ENCODE measurements at regions not wholly inside any gene's neighbourhood (a gene's known extent, or its start where the extent isn't known, plus 50 kb on each side); places are given as distances from the start of the nearest gene placed in this dataset.

- no peak overlapping the region for H3K4me3 ChIP-seq
- DNase-seq: no peak
- H3K4me1 ChIP-seq: no peaks in the 10 kb centered on the region
- H3K36me3 ChIP-seq: no peaks in the 10 kb centered on the region
- no peaks in the 10 kb centered on the region for H3K27me3 ChIP-seq
- H3K9me3 ChIP-seq: no peaks in the 10 kb centered on the region
- H3K27ac ChIP-seq: no peak overlapping the region
- TF ChIP-seq POLR2A (IDR thresholded peaks at IDR 0.05) (no peak), CTCF (IDR thresholded peaks at IDR 0.05) (no peak)
Observed at GRCh38 chr11:41954034-41954433, 494.6 kb upstream of the LRRC4C start.

GRCh38 chr11:41955066-41955465 lies 495.6 kb upstream of the LRRC4C start:
- H3K27me3 ChIP-seq: no peaks in the 10 kb centered on the region

GRCh38 chr11:41955635-41956400 lies 496.4 kb upstream of the LRRC4C start:
- no peaks in the 10 kb centered on the region for H3K36me3 ChIP-seq
- no peak overlapping the region for H3K27ac ChIP-seq
- H3K9me3 ChIP-seq: no peaks in the 10 kb centered on the region
- no peak overlapping the region for H3K4me3 ChIP-seq
- DNase-seq: no peak
- H3K27me3 ChIP-seq: no peaks in the 10 kb centered on the region
- H3K4me1 ChIP-seq: no peaks in the 10 kb centered on the region
- no peak for TF ChIP-seq CTCF (IDR thresholded peaks at IDR 0.05)
- no peak for TF ChIP-seq POLR2A (IDR thresholded peaks at IDR 0.05)

More at GRCh38 chr11:41955066-41955465, 495.6 kb upstream of the LRRC4C start:
- no peaks in the 10 kb centered on the region for H3K36me3 ChIP-seq
- TF ChIP-seq CTCF (IDR thresholded peaks at IDR 0.05) (no peak), POLR2A (IDR thresholded peaks at IDR 0.05) (no peak)
- no peaks in the 10 kb centered on the region for H3K4me1 ChIP-seq
- H3K27ac ChIP-seq: no peak overlapping the region
- H3K4me3 ChIP-seq: no peak overlapping the region
- DNase-seq: no peak
- H3K9me3 ChIP-seq: no peaks in the 10 kb centered on the region

- H3K4me1 ChIP-seq: no peaks in the 10 kb centered on the region
- DNase-seq: no peak
- H3K27me3 ChIP-seq: no peaks in the 10 kb centered on the region
- no peak for TF ChIP-seq CTCF (IDR thresholded peaks at IDR 0.05)
- no peak overlapping the region for H3K27ac ChIP-seq
- H3K9me3 ChIP-seq: no peaks in the 10 kb centered on the region
- H3K4me3 ChIP-seq: no peak overlapping the region
- no peaks in the 10 kb centered on the region for H3K36me3 ChIP-seq
Observed at GRCh38 chr11:41963406-41963805, 504.0 kb upstream of the LRRC4C start.

GRCh38 chr11:41970681-41971080 lies 511.2 kb upstream of the LRRC4C start:
- no peak for TF ChIP-seq POLR2A (IDR thresholded peaks at IDR 0.05)
- TF ChIP-seq CTCF (IDR thresholded peaks at IDR 0.05): no peak
- Histone ChIP-seq H3K27ac (no peak overlapping the region), H3K4me1 (no peaks in the 10 kb centered on the region), H3K9me3 (no peaks in the 10 kb centered on the region), H3K4me3 (no peak overlapping the region), H3K27me3 (no peaks in the 10 kb centered on the region), H3K36me3 (no peaks in the 10 kb centered on the region)
- DNase-seq: no peak

Measured in Peyer's patch (tissue), 4 donors.